ENCODE measurements at regions not wholly inside any gene's neighbourhood (a gene's known extent, or its start where the extent isn't known, plus 50 kb on each side); places are given as distances from the start of the nearest gene placed in this dataset.
"Not testable (repeated sequence)": the region's sequence is repeated elsewhere in the genome, so short reads cannot be mapped to it uniquely, and the experiment has no call there.

DNA sequence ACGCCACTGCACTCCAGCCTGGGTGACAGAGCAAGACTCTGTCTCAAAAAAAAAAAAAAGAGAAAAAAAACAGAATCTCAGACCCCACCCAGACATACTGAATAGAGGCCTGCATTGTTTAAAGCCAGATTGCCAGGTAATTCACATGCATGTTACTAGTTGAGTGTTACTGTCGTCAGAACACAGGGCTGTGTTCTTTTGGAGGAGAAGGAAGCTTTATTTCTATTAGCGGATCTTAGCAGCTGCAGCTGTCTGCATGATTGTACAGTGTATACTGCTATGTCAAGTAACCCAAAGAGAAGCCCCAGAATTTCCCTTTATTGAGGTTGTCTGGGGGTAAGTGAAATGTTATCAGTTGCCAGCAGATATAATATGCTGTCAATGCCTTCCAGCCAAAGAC is 496.6 kb upstream of the NAALADL2 start:
- Histone ChIP-seq H3K27ac (ENCODE audit: low read length, poor library complexity, severe bottlenecking) (no peak overlapping the region), H3K9me3 (ENCODE audit: control insufficient read depth, low read length) (peaks cover 2% of the 10 kb centered on the region), H2AK5ac (ENCODE audit: low read length, severe bottlenecking) (no peak overlapping the region), H2AFZ (ENCODE audit: low read depth, low read length) (no peak overlapping the region), H3K9ac (ENCODE audit: low read length) (no peak overlapping the region), H3K36me3 (ENCODE audit: control insufficient read depth in 1 of 2, insufficient read depth in 2 of 2, low read depth in 1 of 2, low read length in 2 of 2) (no peaks in the 10 kb centered on the region), H3K4me3 (ENCODE audit: insufficient read depth in 1 of 2, low read depth in 1 of 2, low read length in 2 of 2) (no peak overlapping the region), H2BK12ac (ENCODE audit: low read length in 2 of 2) (no peak overlapping the region), H3K79me1 (replicated peaks; ENCODE audit: low read length, poor library complexity, severe bottlenecking) (no peaks in the 10 kb centered on the region), H4K8ac (ENCODE audit: low read length) (no peak overlapping the region), H3K18ac (ENCODE audit: low read depth in 1 of 2, low read length in 2 of 2) (no peak overlapping the region), H2BK15ac (ENCODE audit: low read depth, poor library complexity, severe bottlenecking) (no peak overlapping the region), H3K4ac (ENCODE audit: low read depth in 1 of 2, low read length in 2 of 2) (no peak overlapping the region), H2BK5ac (ENCODE audit: low read depth, low read length, poor library complexity, severe bottlenecking) (no peak overlapping the region), H2BK120ac (ENCODE audit: low read depth, low read length) (peak overlapping the region; percentile 5), H3K4me2 (ENCODE audit: low read length, poor library complexity, severe bottlenecking) (no peak overlapping the region), H3K23ac (ENCODE audit: low read length in 2 of 2) (no peak overlapping the region), H4K91ac (ENCODE audit: low read length) (no peak overlapping the region), H3K4me1 (ENCODE audit: control insufficient read depth, insufficient read depth, low read depth, low read length) (no peaks in the 10 kb centered on the region), H3K14ac (ENCODE audit: low read length in 2 of 2) (no peak overlapping the region), H3K27me3 (ENCODE audit: control insufficient read depth in 1 of 2, insufficient read depth in 1 of 2, low read length in 2 of 2) (no peaks in the 10 kb centered on the region)
- no peak for DNase-seq
- 88% methylated on average over 2 of the region's 3 CpGs for WGBS

DNA sequence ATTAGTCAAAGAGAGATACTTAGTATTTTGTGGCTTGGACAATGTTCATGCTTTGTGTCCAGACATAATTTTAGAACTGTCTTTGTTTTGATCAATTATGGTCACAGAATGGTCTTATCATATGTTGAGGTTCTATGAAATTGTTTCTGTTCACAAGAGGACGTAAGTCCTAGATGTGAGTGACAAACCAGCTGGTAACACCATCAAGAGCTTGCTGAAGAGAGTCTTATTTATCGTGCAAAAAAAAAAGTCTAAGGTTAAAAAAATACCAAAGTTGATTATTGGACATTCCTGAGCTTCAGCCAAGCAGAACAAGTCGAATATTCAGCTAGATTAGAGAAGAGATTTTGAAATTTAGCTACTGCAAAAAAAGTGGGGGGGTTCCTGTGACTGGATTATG is 495.9 kb upstream of the NAALADL2 start:
- Histone ChIP-seq H3K9ac (ENCODE audit: low read length) (no peak overlapping the region), H2AFZ (ENCODE audit: low read depth, low read length) (no peak overlapping the region), H3K9me3 (ENCODE audit: control insufficient read depth, low read length) (peaks cover 2% of the 10 kb centered on the region), H2BK15ac (ENCODE audit: low read depth, poor library complexity, severe bottlenecking) (no peak overlapping the region), H3K36me3 (ENCODE audit: control insufficient read depth in 1 of 2, insufficient read depth in 2 of 2, low read depth in 1 of 2, low read length in 2 of 2) (no peaks in the 10 kb centered on the region), H3K23ac (ENCODE audit: low read length in 2 of 2) (no peak overlapping the region), H3K27me3 (ENCODE audit: control insufficient read depth in 1 of 2, insufficient read depth in 1 of 2, low read length in 2 of 2) (no peaks in the 10 kb centered on the region), H2BK5ac (ENCODE audit: low read depth, low read length, poor library complexity, severe bottlenecking) (no peak overlapping the region), H4K91ac (ENCODE audit: low read length) (no peak overlapping the region), H3K4me1 (ENCODE audit: control insufficient read depth, insufficient read depth, low read depth, low read length) (no peaks in the 10 kb centered on the region), H2BK120ac (ENCODE audit: low read depth, low read length) (no peak overlapping the region), H2BK12ac (ENCODE audit: low read length in 2 of 2) (no peak overlapping the region), H4K8ac (ENCODE audit: low read length) (no peak overlapping the region), H2AK5ac (ENCODE audit: low read length, severe bottlenecking) (no peak overlapping the region), H3K18ac (ENCODE audit: low read depth in 1 of 2, low read length in 2 of 2) (no peak overlapping the region), H3K79me1 (replicated peaks; ENCODE audit: low read length, poor library complexity, severe bottlenecking) (no peaks in the 10 kb centered on the region), H3K4ac (ENCODE audit: low read depth in 1 of 2, low read length in 2 of 2) (no peak overlapping the region), H3K4me2 (ENCODE audit: low read length, poor library complexity, severe bottlenecking) (no peak overlapping the region), H3K4me3 (ENCODE audit: insufficient read depth in 1 of 2, low read depth in 1 of 2, low read length in 2 of 2) (no peak overlapping the region), H3K14ac (ENCODE audit: low read length in 2 of 2) (no peak overlapping the region), H3K27ac (ENCODE audit: low read length, poor library complexity, severe bottlenecking) (no peak overlapping the region)
- 50% methylated on average over 2 of the region's 3 CpGs for WGBS
- no peak for DNase-seq

DNA sequence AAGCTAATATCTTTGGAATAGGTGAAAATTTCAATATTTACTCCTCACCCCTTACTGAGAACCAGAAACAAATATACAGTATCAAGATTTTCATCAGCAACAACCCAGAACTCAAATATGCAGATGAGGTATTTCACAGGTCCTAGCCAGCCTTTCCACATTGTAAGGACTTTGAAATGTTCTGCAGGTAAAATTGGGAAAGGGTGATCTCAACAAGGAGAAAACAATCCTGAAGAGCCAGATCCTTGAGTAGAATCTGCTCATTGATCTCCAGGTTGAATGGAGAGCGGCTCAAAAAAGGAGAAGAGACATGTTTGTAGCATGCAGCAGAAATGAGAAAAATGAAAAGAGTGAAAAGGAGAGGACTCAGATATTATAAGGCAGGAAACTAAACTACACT is 493.3 kb upstream of the NAALADL2 start:
- Histone ChIP-seq H4K91ac (ENCODE audit: low read length) (no peak overlapping the region), H2BK15ac (ENCODE audit: low read depth, poor library complexity, severe bottlenecking) (no peak overlapping the region), H3K4me3 (ENCODE audit: insufficient read depth in 1 of 2, low read depth in 1 of 2, low read length in 2 of 2) (no peak overlapping the region), H3K36me3 (ENCODE audit: control insufficient read depth in 1 of 2, insufficient read depth in 2 of 2, low read depth in 1 of 2, low read length in 2 of 2) (no peaks in the 10 kb centered on the region), H3K27ac (ENCODE audit: low read length, poor library complexity, severe bottlenecking) (no peak overlapping the region), H2BK5ac (ENCODE audit: low read depth, low read length, poor library complexity, severe bottlenecking) (no peak overlapping the region), H2AK5ac (ENCODE audit: low read length, severe bottlenecking) (no peak overlapping the region), H3K79me1 (replicated peaks; ENCODE audit: low read length, poor library complexity, severe bottlenecking) (no peaks in the 10 kb centered on the region), H3K23ac (ENCODE audit: low read length in 2 of 2) (no peak overlapping the region), H2BK12ac (ENCODE audit: low read length in 2 of 2) (no peak overlapping the region), H3K9me3 (ENCODE audit: control insufficient read depth, low read length) (peaks cover 2% of the 10 kb centered on the region), H3K4me1 (ENCODE audit: control insufficient read depth, insufficient read depth, low read depth, low read length) (no peaks in the 10 kb centered on the region), H3K18ac (ENCODE audit: low read depth in 1 of 2, low read length in 2 of 2) (no peak overlapping the region), H4K8ac (ENCODE audit: low read length) (no peak overlapping the region), H3K4me2 (ENCODE audit: low read length, poor library complexity, severe bottlenecking) (no peak overlapping the region), H2AFZ (ENCODE audit: low read depth, low read length) (no peak overlapping the region), H2BK120ac (ENCODE audit: low read depth, low read length) (no peak overlapping the region), H3K14ac (ENCODE audit: low read length in 2 of 2) (no peak overlapping the region), H3K9ac (ENCODE audit: low read length) (no peak overlapping the region), H3K27me3 (ENCODE audit: control insufficient read depth in 1 of 2, insufficient read depth in 1 of 2, low read length in 2 of 2) (no peaks in the 10 kb centered on the region), H3K4ac (ENCODE audit: low read depth in 1 of 2, low read length in 2 of 2) (no peak overlapping the region)
- WGBS: 71% methylated on average over 1 of the region's 1 CpG
- no peak for DNase-seq

DNA sequence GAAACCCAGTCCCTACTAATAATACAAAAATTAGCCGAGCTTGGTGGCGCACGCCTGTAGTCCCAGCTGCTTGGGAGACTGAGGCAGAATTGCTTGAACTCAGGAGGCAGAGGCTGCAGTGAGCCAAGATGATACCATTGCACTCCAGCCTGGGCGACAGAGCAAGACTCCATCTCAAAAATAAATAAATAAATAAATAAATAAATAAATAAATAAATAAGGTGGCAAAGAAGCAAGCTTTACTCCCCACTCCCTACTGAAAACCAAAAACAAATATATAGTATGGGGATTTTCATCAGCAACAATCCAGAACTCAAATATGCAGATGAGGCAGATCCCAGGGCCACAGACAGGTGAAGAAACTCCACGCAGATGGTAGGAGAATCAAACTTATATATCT is 492.2 kb upstream of the NAALADL2 start:
- not testable (repeated sequence) for H3K9me3 ChIP-seq (ENCODE audit: control insufficient read depth, low read length); H4K91ac ChIP-seq (ENCODE audit: low read length); H3K4me3 ChIP-seq (ENCODE audit: insufficient read depth in 1 of 2, low read depth in 1 of 2, low read length in 2 of 2); H3K4ac ChIP-seq (ENCODE audit: low read depth in 1 of 2, low read length in 2 of 2); H3K79me1 ChIP-seq (replicated peaks; ENCODE audit: low read length, poor library complexity, severe bottlenecking); H3K14ac ChIP-seq (ENCODE audit: low read length in 2 of 2); H2BK12ac ChIP-seq (ENCODE audit: low read length in 2 of 2); H3K4me1 ChIP-seq (ENCODE audit: control insufficient read depth, insufficient read depth, low read depth, low read length); H3K18ac ChIP-seq (ENCODE audit: low read depth in 1 of 2, low read length in 2 of 2); H3K27me3 ChIP-seq (ENCODE audit: control insufficient read depth in 1 of 2, insufficient read depth in 1 of 2, low read length in 2 of 2); H3K9ac ChIP-seq (ENCODE audit: low read length); H4K8ac ChIP-seq (ENCODE audit: low read length); H3K4me2 ChIP-seq (ENCODE audit: low read length, poor library complexity, severe bottlenecking); H3K23ac ChIP-seq (ENCODE audit: low read length in 2 of 2); DNase-seq; H2AFZ ChIP-seq (ENCODE audit: low read depth, low read length); H2BK15ac ChIP-seq (ENCODE audit: low read depth, poor library complexity, severe bottlenecking); H3K27ac ChIP-seq (ENCODE audit: low read length, poor library complexity, severe bottlenecking); H2BK120ac ChIP-seq (ENCODE audit: low read depth, low read length); H2BK5ac ChIP-seq (ENCODE audit: low read depth, low read length, poor library complexity, severe bottlenecking); H2AK5ac ChIP-seq (ENCODE audit: low read length, severe bottlenecking); H3K36me3 ChIP-seq (ENCODE audit: control insufficient read depth in 1 of 2, insufficient read depth in 2 of 2, low read depth in 1 of 2, low read length in 2 of 2)
- 71% methylated on average over 4 of the region's 5 CpGs for WGBS

Data from mesenchymal stem cell (in vitro differentiated cells and primary cell).